ENCODE measurements at regions not wholly inside any gene's neighbourhood (a gene's known extent, or its start where the extent isn't known, plus 50 kb on each side); places are given as distances from the start of the nearest gene placed in this dataset.

DNA sequence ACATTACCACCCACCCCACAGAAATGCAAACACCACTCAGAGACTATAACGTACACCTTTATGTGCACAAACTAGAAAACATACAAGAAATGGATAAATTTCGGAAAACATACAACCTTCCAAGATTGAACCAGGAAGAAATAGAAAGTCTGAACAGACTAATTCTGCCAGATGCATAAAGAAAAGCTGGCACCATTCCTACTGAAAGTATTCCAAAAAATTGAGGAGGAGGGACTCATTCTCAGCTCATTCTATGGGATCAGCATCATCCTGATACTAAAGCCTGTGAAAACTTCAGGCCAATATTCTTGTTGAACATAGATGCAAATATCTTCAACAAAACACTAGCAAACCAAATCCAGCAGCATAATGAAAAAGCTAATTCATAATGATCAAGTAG is 115.1 kb upstream of the CD180 start:
- DNase-seq (ENCODE audit: low read depth): no peak
- in situ Hi-C loops (cut with HindIII; ENCODE audit: low sequenced_read_pairs): no loop called here
- H3K4me3 ChIP-seq (ENCODE audit: low read depth, low read length): no peak overlapping the region
- TF ChIP-seq CTCF (IDR thresholded peaks at IDR 0.05; ENCODE audit: low read depth, low read length, missing control alignments): no peak

DNA sequence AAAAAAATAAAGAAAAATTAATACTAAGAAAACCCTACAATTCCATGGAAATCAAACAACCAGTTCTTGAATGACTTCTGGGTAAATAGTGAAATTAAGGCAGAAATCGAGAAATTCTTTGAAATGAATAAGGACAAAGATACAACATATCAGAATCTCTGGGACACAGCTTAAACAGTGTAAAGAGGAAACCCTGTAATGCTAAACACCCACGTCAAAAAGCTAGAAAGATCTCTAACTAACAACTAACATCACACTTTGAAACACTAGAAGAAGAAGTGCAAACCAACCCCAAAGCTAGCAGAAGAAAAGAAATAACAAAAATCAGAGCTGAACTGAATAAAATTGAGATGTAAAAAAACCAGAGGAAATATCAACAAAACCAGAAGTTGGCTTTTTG is 114.6 kb upstream of the CD180 start:
- H3K4me3 ChIP-seq (ENCODE audit: low read depth, low read length): no peak overlapping the region
- DNase-seq (ENCODE audit: low read depth): no peak
- no peak for TF ChIP-seq CTCF (IDR thresholded peaks at IDR 0.05; ENCODE audit: low read depth, low read length, missing control alignments)
- in situ Hi-C loops (cut with HindIII; ENCODE audit: low sequenced_read_pairs): no loop called here

DNA sequence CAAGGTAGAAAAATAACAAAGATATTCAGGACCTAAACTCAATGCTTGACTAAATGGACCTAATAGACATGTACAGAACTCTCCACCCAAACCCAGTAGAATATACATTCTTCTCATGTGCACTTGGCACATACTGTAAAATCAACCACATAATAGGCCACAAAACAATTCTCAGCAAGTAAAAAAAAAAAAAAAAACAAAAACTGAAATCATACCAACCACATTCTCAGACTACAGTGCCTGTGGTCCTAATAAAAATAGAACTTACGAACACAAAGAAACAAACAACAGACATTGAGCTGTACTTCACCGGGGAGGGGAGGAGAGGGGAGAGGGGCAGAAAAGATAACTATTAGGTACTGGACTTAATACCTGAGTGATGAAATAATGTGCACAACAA is 114.1 kb upstream of the CD180 start:
- no peak for TF ChIP-seq CTCF (IDR thresholded peaks at IDR 0.05; ENCODE audit: low read depth, low read length, missing control alignments)
- in situ Hi-C loops (cut with HindIII; ENCODE audit: low sequenced_read_pairs): no loop called here
- no peak for DNase-seq (ENCODE audit: low read depth)
- H3K4me3 ChIP-seq (ENCODE audit: low read depth, low read length): no peak overlapping the region

DNA sequence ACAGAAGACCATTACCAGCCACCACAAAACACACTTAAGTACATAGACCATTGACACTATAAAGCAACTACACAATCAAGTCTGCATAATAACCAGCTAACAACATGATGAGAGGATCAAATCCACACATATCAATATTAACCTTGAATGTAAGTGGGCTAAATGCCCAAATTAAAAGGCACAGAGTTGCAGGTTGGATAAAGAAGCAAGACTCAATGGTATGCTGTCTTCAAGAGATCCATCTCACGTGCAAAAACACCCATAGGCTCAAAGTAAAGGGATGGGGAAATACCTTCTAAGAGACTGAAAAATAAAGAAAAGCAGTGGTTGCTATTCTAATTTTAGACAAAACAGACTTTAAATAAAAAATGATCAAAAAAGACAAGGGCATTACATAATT is 113.6 kb upstream of the CD180 start:
- in situ Hi-C loops (cut with HindIII; ENCODE audit: low sequenced_read_pairs): no loop called here
- no peak for DNase-seq (ENCODE audit: low read depth)
- H3K4me3 ChIP-seq (ENCODE audit: low read depth, low read length): no peak overlapping the region
- TF ChIP-seq CTCF (IDR thresholded peaks at IDR 0.05; ENCODE audit: low read depth, low read length, missing control alignments): no peak

GRCh38 chr5:67308988-67309688 is 112.5 kb upstream of the CD180 start:
- in situ Hi-C loops (cut with HindIII; ENCODE audit: low sequenced_read_pairs): no loop called here
- no peak for TF ChIP-seq CTCF (IDR thresholded peaks at IDR 0.05; ENCODE audit: low read depth, low read length, missing control alignments)
- no peak for DNase-seq (ENCODE audit: low read depth)
- no peak overlapping the region for H3K4me3 ChIP-seq (ENCODE audit: low read depth, low read length)

GRCh38 chr5:67306965-67307607 is 110.5 kb upstream of the CD180 start:
- in situ Hi-C loops (cut with HindIII; ENCODE audit: low sequenced_read_pairs): no loop called here
- peak; percentile 16 for DNase-seq (ENCODE audit: low read depth)

More at GRCh38 chr5:67306965-67307607, 110.5 kb upstream of the CD180 start:
- H3K4me3 ChIP-seq (ENCODE audit: low read depth, low read length): no peak overlapping the region
- TF ChIP-seq CTCF (IDR thresholded peaks at IDR 0.05; ENCODE audit: low read depth, low read length, missing control alignments): no peak
